ENCODE measurements at regions not wholly inside any gene's neighbourhood (a gene's known extent, or its start where the extent isn't known, plus 50 kb on each side); places are given as distances from the start of the nearest gene placed in this dataset.

DNA sequence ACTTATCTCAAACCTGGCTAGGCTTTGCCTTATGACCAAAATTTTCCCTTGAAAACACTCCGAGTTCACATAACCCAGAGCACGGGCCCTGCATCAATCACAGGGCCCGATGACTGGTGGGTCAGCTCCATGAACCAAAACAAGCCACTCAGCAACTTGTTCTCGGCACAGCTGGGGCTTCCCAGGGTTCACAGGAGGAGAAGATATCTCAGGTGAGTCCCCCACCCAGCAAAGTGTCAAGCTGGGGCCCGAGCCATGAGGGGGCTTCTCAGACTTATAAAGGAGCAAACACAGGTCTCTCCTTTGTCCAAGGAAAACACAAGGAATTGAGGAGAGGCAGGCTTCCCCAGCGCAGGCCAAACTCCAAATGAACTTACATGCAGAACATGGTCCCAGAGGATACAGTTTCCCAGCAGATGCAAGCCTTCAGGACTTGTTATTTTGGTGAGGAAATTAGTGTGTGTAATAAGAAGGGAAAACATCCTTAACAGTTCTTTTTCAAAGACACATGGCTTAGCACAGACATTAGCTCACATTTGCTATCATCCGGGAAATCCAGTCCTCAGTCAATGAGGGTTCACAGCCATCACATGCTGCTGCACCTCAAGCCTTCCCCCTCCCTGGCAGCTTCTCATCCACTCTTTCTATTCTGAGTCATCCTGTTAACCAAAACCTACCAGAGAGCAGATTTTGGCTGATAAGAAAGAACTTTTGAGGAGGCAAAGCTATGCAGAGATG, 98.1 kb upstream of the NFIA start:
- no peaks in the 10 kb centered on the region for H3K4me1 ChIP-seq (ENCODE audit: control insufficient read depth, insufficient read depth, low read length, poor library complexity, severe bottlenecking)
- no peaks in the 10 kb centered on the region for H3K27me3 ChIP-seq (replicated peaks; ENCODE audit: control insufficient read depth, insufficient read depth, low read length, poor library complexity, severe bottlenecking)
- no peak overlapping the region for H3K4me3 ChIP-seq (ENCODE audit: insufficient read depth, low read depth, low read length, poor library complexity, severe bottlenecking)
- no peak overlapping the region for H3K27ac ChIP-seq (ENCODE audit: insufficient read depth, low read length, poor library complexity, severe bottlenecking)
- DNase-seq, result no peak
- H3K9me3 ChIP-seq (ENCODE audit: control insufficient read depth, low read length), result no peaks in the 10 kb centered on the region
- H3K36me3 ChIP-seq (ENCODE audit: control insufficient read depth, insufficient read depth, low read length), result no peaks in the 10 kb centered on the region

DNA sequence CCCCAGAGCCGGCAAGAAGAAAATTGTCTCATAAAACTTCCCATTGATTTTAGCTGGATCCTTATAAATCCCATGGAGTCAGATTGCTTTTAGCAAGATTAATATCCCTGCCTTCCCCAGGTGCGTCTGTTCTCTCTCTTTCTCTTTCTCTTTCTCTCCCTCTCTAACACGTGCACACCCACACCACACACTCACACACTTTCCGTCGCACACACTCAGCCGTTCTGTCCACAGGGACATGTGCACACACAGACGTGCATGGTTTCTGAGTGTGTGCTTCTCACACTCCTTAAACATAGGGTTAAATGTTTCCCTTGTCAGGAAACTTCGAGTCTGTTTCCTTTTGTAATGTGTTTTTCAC, 98.7 kb upstream of the NFIA start:
- H3K36me3 ChIP-seq (ENCODE audit: control insufficient read depth, insufficient read depth, low read length), result no peaks in the 10 kb centered on the region
- H3K27ac ChIP-seq (ENCODE audit: insufficient read depth, low read length, poor library complexity, severe bottlenecking), result no peak overlapping the region
- H3K4me3 ChIP-seq (ENCODE audit: insufficient read depth, low read depth, low read length, poor library complexity, severe bottlenecking), result no peak overlapping the region
- no peak for DNase-seq
- no peaks in the 10 kb centered on the region for H3K27me3 ChIP-seq (replicated peaks; ENCODE audit: control insufficient read depth, insufficient read depth, low read length, poor library complexity, severe bottlenecking)
- H3K4me1 ChIP-seq (ENCODE audit: control insufficient read depth, insufficient read depth, low read length, poor library complexity, severe bottlenecking), result no peaks in the 10 kb centered on the region
- no peaks in the 10 kb centered on the region for H3K9me3 ChIP-seq (ENCODE audit: control insufficient read depth, low read length)

- Histone ChIP-seq H3K4me3 (ENCODE audit: insufficient read depth, low read depth, low read length, poor library complexity, severe bottlenecking) (no peak overlapping the region), H3K36me3 (ENCODE audit: control insufficient read depth, insufficient read depth, low read length) (no peaks in the 10 kb centered on the region), H3K9me3 (ENCODE audit: control insufficient read depth, low read length) (no peaks in the 10 kb centered on the region), H3K4me1 (ENCODE audit: control insufficient read depth, insufficient read depth, low read length, poor library complexity, severe bottlenecking) (no peaks in the 10 kb centered on the region), H3K27me3 (replicated peaks; ENCODE audit: control insufficient read depth, insufficient read depth, low read length, poor library complexity, severe bottlenecking) (no peaks in the 10 kb centered on the region), H3K27ac (ENCODE audit: insufficient read depth, low read length, poor library complexity, severe bottlenecking) (no peak overlapping the region)
- DNase-seq, result no peak
Observed at GRCh38 chr1:60982539-60982938, 99.8 kb upstream of the NFIA start.

- DNase-seq, result no peak
- no peaks in the 10 kb centered on the region for H3K27me3 ChIP-seq (replicated peaks; ENCODE audit: control insufficient read depth, insufficient read depth, low read length, poor library complexity, severe bottlenecking)
- no peak overlapping the region for H3K27ac ChIP-seq (ENCODE audit: insufficient read depth, low read length, poor library complexity, severe bottlenecking)
- no peak overlapping the region for H3K4me3 ChIP-seq (ENCODE audit: insufficient read depth, low read depth, low read length, poor library complexity, severe bottlenecking)
- no peaks in the 10 kb centered on the region for H3K4me1 ChIP-seq (ENCODE audit: control insufficient read depth, insufficient read depth, low read length, poor library complexity, severe bottlenecking)
- H3K36me3 ChIP-seq (ENCODE audit: control insufficient read depth, insufficient read depth, low read length), result no peaks in the 10 kb centered on the region
- H3K9me3 ChIP-seq (ENCODE audit: control insufficient read depth, low read length), result no peaks in the 10 kb centered on the region
Observed at GRCh38 chr1:60981357-60981756, 101.0 kb upstream of the NFIA start.

GRCh38 chr1:60978421-60979357, 103.7 kb upstream of the NFIA start:
- H3K9me3 ChIP-seq (ENCODE audit: control insufficient read depth, low read length), result no peaks in the 10 kb centered on the region
- no peak overlapping the region for H3K4me3 ChIP-seq (ENCODE audit: insufficient read depth, low read depth, low read length, poor library complexity, severe bottlenecking)
- H3K4me1 ChIP-seq (ENCODE audit: control insufficient read depth, insufficient read depth, low read length, poor library complexity, severe bottlenecking), result no peaks in the 10 kb centered on the region
- DNase-seq, result peak in 2 of 3 donors; percentile 1 to 5
- H3K27me3 ChIP-seq (replicated peaks; ENCODE audit: control insufficient read depth, insufficient read depth, low read length, poor library complexity, severe bottlenecking), result no peaks in the 10 kb centered on the region
- H3K27ac ChIP-seq (ENCODE audit: insufficient read depth, low read length, poor library complexity, severe bottlenecking), result no peak overlapping the region
- no peaks in the 10 kb centered on the region for H3K36me3 ChIP-seq (ENCODE audit: control insufficient read depth, insufficient read depth, low read length)

DNA sequence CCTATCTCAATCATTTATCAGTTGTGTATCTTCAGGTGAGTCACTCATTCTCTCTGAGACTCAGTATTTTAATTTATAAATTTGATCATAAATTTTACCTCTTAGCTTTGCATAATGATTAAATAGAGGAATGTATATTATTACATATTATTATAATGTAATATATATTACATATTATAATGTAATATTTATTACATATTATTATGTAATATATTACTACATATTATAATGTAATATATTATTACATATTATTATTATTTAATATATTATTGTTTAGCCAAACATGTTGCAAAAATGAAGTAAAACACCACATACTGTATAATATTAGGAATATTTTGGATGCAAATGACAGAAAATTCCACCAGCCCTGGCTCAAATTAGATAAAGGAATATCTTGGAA, 104.7 kb upstream of the NFIA start:
- H3K27ac ChIP-seq (ENCODE audit: insufficient read depth, low read length, poor library complexity, severe bottlenecking), result no peak overlapping the region
- H3K9me3 ChIP-seq (ENCODE audit: control insufficient read depth, low read length), result no peaks in the 10 kb centered on the region
- no peaks in the 10 kb centered on the region for H3K36me3 ChIP-seq (ENCODE audit: control insufficient read depth, insufficient read depth, low read length)
- H3K4me1 ChIP-seq (ENCODE audit: control insufficient read depth, insufficient read depth, low read length, poor library complexity, severe bottlenecking), result no peaks in the 10 kb centered on the region
- H3K27me3 ChIP-seq (replicated peaks; ENCODE audit: control insufficient read depth, insufficient read depth, low read length, poor library complexity, severe bottlenecking), result no peaks in the 10 kb centered on the region
- no peak overlapping the region for H3K4me3 ChIP-seq (ENCODE audit: insufficient read depth, low read depth, low read length, poor library complexity, severe bottlenecking)
- no peak for DNase-seq

- Histone ChIP-seq H3K27me3 (replicated peaks; ENCODE audit: control insufficient read depth, insufficient read depth, low read length, poor library complexity, severe bottlenecking) (no peaks in the 10 kb centered on the region), H3K4me1 (ENCODE audit: control insufficient read depth, insufficient read depth, low read length, poor library complexity, severe bottlenecking) (no peaks in the 10 kb centered on the region), H3K36me3 (ENCODE audit: control insufficient read depth, insufficient read depth, low read length) (no peaks in the 10 kb centered on the region), H3K4me3 (ENCODE audit: insufficient read depth, low read depth, low read length, poor library complexity, severe bottlenecking) (no peak overlapping the region), H3K9me3 (ENCODE audit: control insufficient read depth, low read length) (no peaks in the 10 kb centered on the region), H3K27ac (ENCODE audit: insufficient read depth, low read length, poor library complexity, severe bottlenecking) (no peak overlapping the region)
- no peak for DNase-seq
Observed at GRCh38 chr1:60974524-60975372, 107.6 kb upstream of the NFIA start.

GRCh38 chr1:60973668-60974067, 108.7 kb upstream of the NFIA start:
- no peaks in the 10 kb centered on the region for H3K4me1 ChIP-seq (ENCODE audit: control insufficient read depth, insufficient read depth, low read length, poor library complexity, severe bottlenecking)
- no peaks in the 10 kb centered on the region for H3K36me3 ChIP-seq (ENCODE audit: control insufficient read depth, insufficient read depth, low read length)
- DNase-seq, result no peak

DNA sequence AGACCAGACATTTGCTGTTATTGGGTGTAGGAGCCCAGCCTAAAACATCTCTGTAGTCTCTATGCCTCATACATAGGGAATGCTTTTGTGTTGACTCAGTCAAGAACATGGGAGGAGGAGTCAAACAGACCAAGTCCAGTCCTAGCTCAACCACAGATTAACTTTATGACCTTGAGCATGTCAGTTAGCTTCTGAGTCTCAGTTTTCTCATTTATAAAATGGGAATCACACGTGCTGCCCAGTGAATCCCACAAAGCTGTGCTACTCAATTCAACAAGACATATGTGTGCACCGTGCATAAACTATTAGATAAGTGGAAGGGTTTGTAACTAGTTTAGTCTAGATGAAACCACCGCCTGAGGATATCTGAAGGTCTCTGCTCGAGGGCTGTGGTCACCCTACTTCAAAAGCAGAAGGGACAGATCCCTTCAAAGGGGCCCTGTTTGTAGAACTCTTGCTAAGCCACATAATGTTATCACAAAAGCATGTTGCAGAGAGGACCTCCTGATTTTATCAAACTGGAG, 109.5 kb upstream of the NFIA start:
- Histone ChIP-seq H3K4me3 (ENCODE audit: insufficient read depth, low read depth, low read length, poor library complexity, severe bottlenecking) (no peak overlapping the region), H3K9me3 (ENCODE audit: control insufficient read depth, low read length) (no peaks in the 10 kb centered on the region), H3K36me3 (ENCODE audit: control insufficient read depth, insufficient read depth, low read length) (no peaks in the 10 kb centered on the region), H3K27me3 (replicated peaks; ENCODE audit: control insufficient read depth, insufficient read depth, low read length, poor library complexity, severe bottlenecking) (no peaks in the 10 kb centered on the region), H3K4me1 (ENCODE audit: control insufficient read depth, insufficient read depth, low read length, poor library complexity, severe bottlenecking) (no peaks in the 10 kb centered on the region), H3K27ac (ENCODE audit: insufficient read depth, low read length, poor library complexity, severe bottlenecking) (no peak overlapping the region)
- DNase-seq, result no peak

More at GRCh38 chr1:60973668-60974067, 108.7 kb upstream of the NFIA start:
- no peak overlapping the region for H3K4me3 ChIP-seq (ENCODE audit: insufficient read depth, low read depth, low read length, poor library complexity, severe bottlenecking)
- no peak overlapping the region for H3K27ac ChIP-seq (ENCODE audit: insufficient read depth, low read length, poor library complexity, severe bottlenecking)
- H3K27me3 ChIP-seq (replicated peaks; ENCODE audit: control insufficient read depth, insufficient read depth, low read length, poor library complexity, severe bottlenecking), result no peaks in the 10 kb centered on the region
- H3K9me3 ChIP-seq (ENCODE audit: control insufficient read depth, low read length), result no peaks in the 10 kb centered on the region

All from effector memory CD4-positive, alpha-beta T cell (primary cell).